ENCODE measurements at regions not wholly inside any gene's neighbourhood (a gene's known extent, or its start where the extent isn't known, plus 50 kb on each side); places are given as distances from the start of the nearest gene placed in this dataset.

DNA sequence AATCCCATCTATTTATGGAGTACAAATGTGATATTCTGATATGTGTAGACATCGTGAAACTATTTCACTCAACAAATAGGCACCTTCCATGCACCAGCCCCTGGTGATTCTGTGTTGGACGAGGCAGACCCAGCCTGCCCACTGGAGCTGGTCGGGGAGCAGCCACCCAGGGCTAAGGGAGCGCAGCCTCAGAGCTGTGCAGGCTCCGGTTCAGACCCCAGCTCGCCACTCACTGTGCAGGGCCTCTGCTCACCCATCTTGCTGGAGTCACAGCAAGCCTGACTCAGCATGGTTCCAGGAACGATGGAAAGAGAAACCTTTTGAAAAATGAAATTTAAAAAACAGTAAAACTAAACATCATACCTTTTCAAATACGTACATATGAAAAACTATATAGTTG lies 52.3 kb upstream of the BCL11B start:
- Mint-ChIP-seq H3K27me3 (ENCODE audit: insufficient read depth, low read depth) (peaks cover 14% of the 10 kb centered on the region), H3K4me1 (peaks cover 4% of the 10 kb centered on the region), H3K36me3 (no peaks in the 10 kb centered on the region), H3K27ac (no peak overlapping the region), H3K9me3 (no peaks in the 10 kb centered on the region), H3K4me3 (no peak overlapping the region)
- Histone ChIP-seq H3K27ac (no peak overlapping the region), H3K27me3 (no peaks in the 10 kb centered on the region), H3K4me1 (no peaks in the 10 kb centered on the region), H3K79me2 (ENCODE audit: low read depth) (no peaks in the 10 kb centered on the region), H3K36me3 (no peaks in the 10 kb centered on the region), H3K4me3 (no peak overlapping the region), H3K9me3 (ENCODE audit: low read depth) (no peaks in the 10 kb centered on the region), H3K4me2 (no peak overlapping the region), H3K9ac (no peak overlapping the region), H4K20me1 (ENCODE audit: low read depth) (no peaks in the 10 kb centered on the region), H3F3A (ENCODE audit: low read depth) (no peaks in the 10 kb centered on the region), H2AFZ (replicated peaks) (no peak overlapping the region)
- TF ChIP-seq CTCF (IDR thresholded peaks at IDR 0.05) (no peak), EZH2 (IDR thresholded peaks at IDR 0.05) (no peak), EZH2phosphoT487 (IDR thresholded peaks at IDR 0.05) (no peak)
- no peak for DNase-seq (ENCODE audit: low spot score)

DNA sequence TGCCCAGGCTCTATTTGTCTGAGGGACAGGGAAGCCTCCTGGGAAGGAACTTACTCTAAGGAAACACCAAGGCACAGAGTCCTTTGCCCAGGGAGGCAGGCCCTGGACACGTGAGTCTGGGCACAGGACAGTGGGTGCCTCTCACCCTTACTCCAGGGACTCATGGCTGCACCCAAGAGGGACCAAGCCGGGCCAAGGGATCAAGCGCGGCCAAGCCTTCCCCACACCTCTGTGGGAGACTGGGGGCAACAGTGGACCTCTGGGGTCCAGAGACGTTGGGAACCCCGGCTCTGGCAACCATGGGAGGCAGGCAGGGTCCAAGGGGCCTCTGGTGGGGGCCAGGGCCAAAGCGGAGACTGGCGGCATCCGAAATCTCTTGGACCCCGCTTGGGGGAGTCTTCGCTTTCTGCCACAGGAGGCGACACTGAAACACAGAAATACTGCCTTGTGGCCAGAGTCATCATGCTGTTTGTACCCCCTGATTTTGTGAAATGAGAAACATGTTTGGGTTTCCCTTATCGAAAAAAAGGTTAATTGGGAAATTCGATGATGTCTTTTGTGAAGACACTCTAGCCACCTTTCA lies 51.7 kb upstream of the BCL11B start:
- H3K4me3 Mint-ChIP-seq, result no peak overlapping the region
- Histone ChIP-seq H3K27ac (no peak overlapping the region), H3K36me3 (no peaks in the 10 kb centered on the region), H3K79me2 (ENCODE audit: low read depth) (no peaks in the 10 kb centered on the region), H3F3A (ENCODE audit: low read depth) (no peaks in the 10 kb centered on the region), H2AFZ (replicated peaks) (no peak overlapping the region), H3K4me3 (no peak overlapping the region), H4K20me1 (ENCODE audit: low read depth) (no peaks in the 10 kb centered on the region), H3K9me3 (ENCODE audit: low read depth) (no peaks in the 10 kb centered on the region), H3K9ac (no peak overlapping the region), H3K4me2 (no peak overlapping the region), H3K27me3 (no peaks in the 10 kb centered on the region), H3K4me1 (no peaks in the 10 kb centered on the region)
- H3K9me3 Mint-ChIP-seq, result no peaks in the 10 kb centered on the region
- no peaks in the 10 kb centered on the region for H3K36me3 Mint-ChIP-seq
- no peak overlapping the region for H3K27ac Mint-ChIP-seq
- H3K4me1 Mint-ChIP-seq, result peaks cover 10% of the 10 kb centered on the region
- TF ChIP-seq EZH2phosphoT487 (IDR thresholded peaks at IDR 0.05) (no peak), CTCF (IDR thresholded peaks at IDR 0.05) (no peak), EZH2 (IDR thresholded peaks at IDR 0.05) (no peak)
- DNase-seq (ENCODE audit: low spot score), result no peak
- peaks cover 12% of the 10 kb centered on the region for H3K27me3 Mint-ChIP-seq (ENCODE audit: insufficient read depth, low read depth)

GRCh38 chr14:99322731-99323599 lies 51.0 kb upstream of the BCL11B start:
- TF ChIP-seq EZH2phosphoT487 (IDR thresholded peaks at IDR 0.05) (no peak), EZH2 (IDR thresholded peaks at IDR 0.05) (no peak), CTCF (IDR thresholded peaks at IDR 0.05) (no peak)
- Histone ChIP-seq H3K4me2 (no peak overlapping the region), H3K9ac (no peak overlapping the region), H4K20me1 (ENCODE audit: low read depth) (no peaks in the 10 kb centered on the region), H3K4me1 (no peaks in the 10 kb centered on the region), H2AFZ (replicated peaks) (no peak overlapping the region), H3F3A (ENCODE audit: low read depth) (no peaks in the 10 kb centered on the region), H3K79me2 (ENCODE audit: low read depth) (no peaks in the 10 kb centered on the region), H3K36me3 (no peaks in the 10 kb centered on the region), H3K9me3 (ENCODE audit: low read depth) (no peaks in the 10 kb centered on the region), H3K4me3 (no peak overlapping the region), H3K27ac (no peak overlapping the region), H3K27me3 (no peaks in the 10 kb centered on the region)
- H3K4me3 Mint-ChIP-seq, result no peak overlapping the region
- no peaks in the 10 kb centered on the region for H3K9me3 Mint-ChIP-seq
- H3K36me3 Mint-ChIP-seq, result no peaks in the 10 kb centered on the region
- peaks cover 14% of the 10 kb centered on the region for H3K4me1 Mint-ChIP-seq
- DNase-seq (ENCODE audit: low spot score), result no peak
- peak overlapping the region; percentile 60 for H3K27ac Mint-ChIP-seq
- H3K27me3 Mint-ChIP-seq (ENCODE audit: insufficient read depth, low read depth), result peaks cover 12% of the 10 kb centered on the region

Data from neural progenitor cell (in vitro differentiated cells).